Islet precursor cell (in vitro differentiated cells): ENCODE measurements at regions not wholly inside any gene's neighbourhood (a gene's known extent, or its start where the extent isn't known, plus 50 kb on each side); places are given as distances from the start of the nearest gene placed in this dataset.

ENCODE experiments used
- DNase-seq: peaks from one replicate; pipeline ENCODE4 v3.0.0-alpha.2; 2018

- no peak for DNase-seq
These were observed 98.6 kb upstream of the ACTBL2 start for GRCh38 chr5:57581222-57581621.

DNA sequence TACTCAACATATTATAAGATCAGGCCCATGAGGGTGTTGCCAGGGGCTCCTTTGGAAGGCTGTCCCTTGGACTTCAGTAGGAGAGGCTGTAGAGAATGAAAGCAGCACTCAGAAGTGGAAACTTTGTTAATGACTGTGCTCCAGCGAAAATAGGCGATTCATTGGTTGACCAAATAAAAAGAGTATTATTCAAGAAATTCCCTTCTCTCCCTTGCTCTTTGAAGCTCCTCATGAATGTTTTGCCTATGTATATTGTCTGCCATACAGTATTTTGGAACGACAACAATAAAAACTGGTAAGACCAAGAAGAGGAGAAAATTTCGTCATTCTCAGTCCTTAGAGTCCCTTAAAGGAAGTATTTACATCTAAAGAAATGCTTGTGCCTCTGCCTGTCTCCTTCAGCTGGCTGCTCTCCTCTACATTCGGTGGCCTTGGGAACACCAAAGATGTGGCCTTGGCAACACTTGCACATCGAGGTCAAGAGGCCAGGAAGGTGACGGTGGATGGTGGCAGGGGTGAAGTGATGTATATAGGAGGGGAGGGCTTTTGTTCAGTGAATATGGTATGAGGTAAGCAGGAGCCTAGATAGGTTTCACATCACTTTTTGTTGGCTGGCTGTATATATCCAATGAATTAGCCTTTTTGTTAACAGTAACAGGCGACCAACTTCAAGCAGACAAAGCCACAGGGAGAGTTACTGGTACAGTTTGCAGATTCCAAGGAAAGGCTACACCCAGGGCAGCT is 95.0 kb upstream of the ACTBL2 start:
- no peak for DNase-seq

- DNase-seq = no peak
These were observed 93.7 kb upstream of the ACTBL2 start for GRCh38 chr5:57576317-57576716.

DNA sequence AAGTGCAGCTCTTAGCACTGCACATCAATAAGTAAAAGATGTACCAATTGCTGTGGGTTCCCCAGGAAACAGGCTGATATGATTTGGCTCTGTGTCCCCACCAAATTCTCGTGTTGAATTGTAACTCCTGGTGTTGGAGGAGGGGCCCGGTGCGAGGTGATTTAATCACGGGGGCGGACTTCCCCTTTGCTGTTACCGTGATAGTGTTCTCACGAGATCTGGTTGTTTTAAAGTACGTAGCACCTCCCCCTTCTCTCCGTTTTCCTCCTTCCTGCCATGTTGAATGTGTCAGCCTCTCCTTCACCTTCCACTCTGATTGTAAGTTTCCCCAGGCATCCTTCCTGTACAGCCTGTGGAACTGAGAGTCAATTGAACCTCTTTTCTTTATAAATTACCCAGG is 93.2 kb upstream of the ACTBL2 start:
- DNase-seq = no peak

DNA sequence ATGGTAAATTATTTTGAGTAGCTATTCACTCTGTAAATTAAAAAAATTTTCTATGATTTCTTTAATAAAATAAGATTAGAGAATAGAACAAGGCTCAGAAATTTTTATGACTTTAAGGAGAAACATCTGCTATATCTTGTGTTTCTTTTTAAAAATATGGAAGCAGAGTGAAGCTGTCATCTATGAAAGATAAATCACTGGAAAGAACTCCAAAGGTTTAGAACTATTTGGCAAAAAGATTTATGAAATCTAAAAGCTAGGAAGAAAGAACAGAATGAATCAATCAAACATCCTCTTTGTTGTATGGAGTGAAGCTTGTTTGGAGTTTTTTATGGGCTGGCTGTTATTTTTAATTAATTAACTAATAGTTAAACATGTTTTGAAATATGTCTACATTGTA is 89.8 kb upstream of the ACTBL2 start:
- DNase-seq = no peak

DNA sequence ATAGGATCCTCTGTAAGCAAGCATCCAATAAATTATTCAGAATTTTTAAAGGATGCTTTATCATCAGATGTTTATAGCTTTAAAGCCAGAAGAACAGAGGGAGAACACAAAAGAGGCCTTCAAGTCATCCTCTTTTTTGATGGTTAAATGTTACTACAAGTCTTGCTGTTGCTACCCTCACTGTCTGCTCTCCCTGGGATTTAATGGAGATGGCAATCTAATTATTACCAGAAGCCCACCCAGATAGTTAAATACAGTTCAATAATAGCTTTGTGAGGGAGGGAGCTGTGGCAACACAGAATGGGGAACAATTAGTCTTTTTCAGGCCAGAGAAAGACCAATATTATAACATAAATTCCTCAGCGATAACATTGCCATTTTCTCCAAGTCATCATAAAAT is 87.0 kb upstream of the ACTBL2 start:
- no peak for DNase-seq

- DNase-seq = no peak
These were observed 85.5 kb upstream of the ACTBL2 start for GRCh38 chr5:57568136-57568535.

- DNase-seq = no peak
These were observed 84.3 kb upstream of the ACTBL2 start for GRCh38 chr5:57566914-57567313.

- DNase-seq = no peak
These were observed 78.7 kb upstream of the ACTBL2 start for GRCh38 chr5:57561231-57561842.

- DNase-seq = no peak
These were observed 76.6 kb upstream of the ACTBL2 start for GRCh38 chr5:57559110-57559635.

GRCh38 chr5:57552033-57552432 is 69.4 kb upstream of the ACTBL2 start:
- no peak for DNase-seq

- DNase-seq = no peak
These were observed 68.6 kb upstream of the ACTBL2 start for GRCh38 chr5:57551251-57551650.

DNA sequence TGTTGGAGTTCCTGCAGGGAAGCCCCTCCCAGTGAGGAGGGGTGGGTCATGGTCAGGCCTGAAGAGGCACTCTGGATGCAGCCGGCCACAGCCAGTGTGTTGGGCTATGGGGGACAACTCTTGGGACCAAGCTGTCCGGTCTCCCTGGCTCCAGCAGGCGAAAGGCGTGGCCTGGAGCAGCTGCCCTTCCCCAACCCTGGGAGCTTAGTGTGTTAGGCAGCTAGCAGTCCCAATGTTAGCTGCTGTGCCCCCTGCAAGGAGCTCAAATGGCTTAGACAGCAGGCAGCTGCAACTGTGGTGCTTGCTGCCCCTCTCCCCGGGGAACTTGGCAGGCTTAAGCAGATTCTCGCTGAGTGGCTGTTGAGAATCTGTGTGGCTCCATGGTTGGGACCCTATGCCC is 67.5 kb upstream of the ACTBL2 start:
- DNase-seq = no peak

DNA sequence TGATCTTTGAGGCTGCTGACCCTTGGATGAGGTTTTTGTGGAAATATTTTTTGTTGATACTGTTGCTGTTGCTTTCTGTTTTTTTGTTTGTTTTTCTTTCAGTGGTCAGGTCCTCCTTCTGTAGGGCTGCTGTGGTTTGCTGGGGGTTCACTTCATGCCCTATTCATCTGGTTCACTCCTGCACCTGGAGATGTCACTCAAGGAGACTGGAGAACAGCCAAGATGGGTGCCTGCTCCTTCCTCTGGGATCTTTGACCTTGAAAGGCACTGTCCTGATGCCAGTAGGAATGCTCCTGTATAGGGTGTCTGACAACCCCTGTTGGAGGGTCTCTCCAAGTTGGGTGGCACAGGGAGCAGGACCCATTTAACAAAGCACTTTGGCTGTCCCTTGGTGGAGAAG is 67.0 kb upstream of the ACTBL2 start:
- DNase-seq = no peak

DNA sequence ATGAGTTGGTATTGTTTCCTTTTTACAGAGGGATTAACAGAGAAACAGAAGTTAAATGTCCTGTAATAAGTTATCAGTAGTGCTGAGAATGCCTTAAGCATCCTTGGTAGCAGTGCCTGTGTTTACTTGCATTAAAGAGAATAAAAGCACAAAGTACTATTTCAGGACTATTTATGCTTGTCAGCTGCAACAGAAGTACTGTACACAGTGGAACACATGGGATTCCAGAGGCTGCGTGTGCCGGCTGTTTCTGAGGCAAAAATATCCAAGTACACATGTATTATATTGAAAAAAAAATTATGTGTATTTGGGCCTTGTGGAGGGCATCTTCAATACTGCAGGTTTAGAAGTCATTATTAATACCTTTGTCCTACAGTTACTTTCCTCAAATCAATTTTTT is 58.2 kb upstream of the ACTBL2 start:
- no peak for DNase-seq

DNA sequence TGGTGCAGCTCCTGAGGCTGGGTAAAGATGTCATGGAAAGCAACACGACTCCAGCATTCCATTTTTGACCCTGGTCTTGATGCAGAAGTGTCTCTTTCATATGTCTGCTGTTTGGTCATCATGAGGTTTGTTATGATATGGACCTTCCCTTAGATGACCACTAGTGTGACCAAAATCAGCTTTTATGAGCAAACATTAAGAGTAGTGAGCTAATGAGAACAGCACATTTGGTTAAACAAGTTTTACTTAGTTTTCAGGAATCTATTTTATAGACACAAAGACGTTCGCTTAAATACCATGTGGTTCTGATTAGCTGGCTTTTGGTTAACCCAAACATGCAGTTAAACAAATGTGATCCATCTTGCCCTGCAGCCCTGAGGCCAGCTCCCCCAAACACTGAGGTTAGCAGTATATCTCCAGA is 56.7 kb upstream of the ACTBL2 start:
- DNase-seq = no peak

DNA sequence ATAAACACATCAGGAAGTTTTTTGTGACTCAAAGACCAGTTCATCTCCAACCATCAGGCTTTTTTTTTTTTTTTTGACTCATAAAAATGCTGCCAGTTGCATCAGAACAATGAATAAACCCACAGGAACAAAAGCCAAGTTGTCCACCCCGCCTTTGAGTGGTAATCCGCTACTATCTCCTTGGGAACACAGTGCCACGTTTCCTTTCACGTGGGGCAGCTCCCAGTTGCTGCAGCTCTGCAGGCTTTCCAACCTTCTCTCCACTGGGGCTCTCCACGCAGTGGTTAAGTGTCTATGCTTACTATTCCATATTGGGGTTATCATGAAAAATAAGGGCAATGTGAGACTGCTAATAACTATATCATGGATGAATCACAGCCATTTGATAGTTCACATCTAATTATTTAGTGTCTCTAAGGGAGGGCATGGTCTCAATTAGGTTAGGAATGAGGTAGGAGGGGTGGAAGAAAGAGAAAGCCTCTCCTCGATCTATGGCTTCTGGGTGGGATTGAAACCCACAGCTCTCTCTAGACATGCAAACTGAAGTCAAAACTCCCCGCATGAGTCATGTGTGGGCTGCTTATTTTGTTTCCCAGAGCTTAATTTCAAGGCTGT is 55.8 kb upstream of the ACTBL2 start:
- no peak for DNase-seq

- no peak for DNase-seq
These were observed 55.2 kb upstream of the ACTBL2 start for GRCh38 chr5:57537811-57538210.

DNA sequence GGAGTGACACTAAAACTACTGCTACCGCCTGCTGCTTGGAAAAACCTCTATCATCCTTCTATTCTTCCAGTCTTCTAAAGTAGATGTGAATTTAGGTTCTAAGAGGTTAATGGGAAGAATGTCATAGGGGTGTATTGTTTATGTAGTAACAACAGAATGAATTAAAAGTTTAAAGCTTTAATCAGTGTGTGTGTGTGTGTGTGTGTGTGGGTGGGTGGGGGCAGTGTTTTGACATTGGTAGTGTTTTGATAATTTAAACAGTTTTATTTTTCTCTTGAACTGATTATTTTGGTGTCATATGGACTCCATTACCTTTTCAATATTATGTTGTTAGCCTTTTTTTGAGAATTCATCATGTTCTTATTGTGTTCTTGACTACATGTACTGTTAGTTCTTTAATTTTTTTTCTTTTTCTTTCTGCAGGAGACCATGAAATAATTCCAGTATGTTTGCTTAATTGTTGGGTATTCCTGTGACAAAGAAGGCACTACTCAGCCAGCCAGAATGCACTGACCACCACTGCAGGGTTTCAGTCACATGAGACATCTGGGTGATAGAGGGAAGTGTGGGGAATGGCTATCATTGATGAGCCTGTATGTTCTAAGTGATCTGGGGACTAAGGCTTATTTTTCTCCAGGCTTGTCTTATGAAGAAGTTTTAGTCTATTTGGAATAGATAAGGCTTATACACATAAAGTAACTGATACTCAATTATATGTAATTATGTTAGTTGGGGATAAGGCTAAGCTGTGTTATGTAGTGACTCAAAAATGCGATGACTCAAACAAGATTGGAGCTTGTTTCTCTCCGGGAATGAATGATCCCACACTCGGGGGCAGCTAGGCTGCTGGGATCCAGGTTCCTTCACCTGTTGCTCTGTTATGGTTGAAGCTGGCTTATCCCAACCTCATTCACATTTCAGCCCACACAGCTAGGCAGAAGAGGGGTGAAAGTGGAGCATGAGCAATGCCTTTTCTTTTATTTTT is 50.2 kb upstream of the ACTBL2 start:
- DNase-seq = peak; percentile 61
